ENCODE measurements at regions not wholly inside any gene's neighbourhood (a gene's known extent, or its start where the extent isn't known, plus 50 kb on each side); places are given as distances from the start of the nearest gene placed in this dataset.

GRCh38 chr2:40814616-40815015, 362.7 kb upstream of the SLC8A1 start:
- Mint-ChIP-seq H3K9me3 (ENCODE audit: unreplicated experiment) (no peaks in the 10 kb centered on the region), H3K36me3 (ENCODE audit: low read depth, unreplicated experiment) (no peaks in the 10 kb centered on the region)

GRCh38 chr2:40820319-40820718, 368.4 kb upstream of the SLC8A1 start:
- H3K4me2 ChIP-seq (ENCODE audit: low read length): no peak overlapping the region
- TF ChIP-seq EZH2 (IDR thresholded peaks at IDR 0.05; ENCODE audit: insufficient read depth, low read length): no peak
- TF ChIP-seq CTCF (IDR thresholded peaks at IDR 0.05; ENCODE audit: insufficient read depth, low read depth, low read length): no peak
- no peak overlapping the region for H3K27ac Mint-ChIP-seq (ENCODE audit: unreplicated experiment)

More at GRCh38 chr2:40814616-40815015, 362.7 kb upstream of the SLC8A1 start:
- Histone ChIP-seq H3K79me2 (ENCODE audit: insufficient read depth, low read length) (no peaks in the 10 kb centered on the region), H4K20me1 (ENCODE audit: insufficient read depth, low read length) (no peaks in the 10 kb centered on the region), H3K4me3 (ENCODE audit: insufficient read depth, low read depth, low read length) (no peak overlapping the region), H3K4me1 (ENCODE audit: insufficient read depth, low read length) (no peaks in the 10 kb centered on the region), H3K9ac (ENCODE audit: low read length) (no peak overlapping the region), H3K9me3 (ENCODE audit: insufficient read depth, low read depth, low read length) (no peaks in the 10 kb centered on the region), H3K27me3 (ENCODE audit: insufficient read depth, low read length) (no peaks in the 10 kb centered on the region), H3K4me2 (ENCODE audit: low read length) (no peak overlapping the region), H3K36me3 (ENCODE audit: insufficient read depth, low read length) (no peaks in the 10 kb centered on the region), H2AFZ (ENCODE audit: low read depth, low read length) (no peak overlapping the region), H3K27ac (ENCODE audit: low read depth, low read length) (no peak overlapping the region)
- no peak overlapping the region for H3K4me3 Mint-ChIP-seq (ENCODE audit: unreplicated experiment)
- DNase-seq (ENCODE audit: low read depth) (no peak), FAIRE-seq (no peak)
- H3K27ac Mint-ChIP-seq (ENCODE audit: unreplicated experiment): no peak overlapping the region
- TF ChIP-seq CTCF (IDR thresholded peaks at IDR 0.05; ENCODE audit: insufficient read depth, low read depth, low read length): no peak
- TF ChIP-seq EZH2 (IDR thresholded peaks at IDR 0.05; ENCODE audit: insufficient read depth, low read length): no peak
- no peaks in the 10 kb centered on the region for H3K4me1 Mint-ChIP-seq (ENCODE audit: low read depth, unreplicated experiment)
- no peaks in the 10 kb centered on the region for H3K27me3 Mint-ChIP-seq (ENCODE audit: low read depth, unreplicated experiment)

GRCh38 chr2:40823478-40823877, 371.6 kb upstream of the SLC8A1 start:
- DNase-seq (ENCODE audit: low read depth) (no peak), FAIRE-seq (no peak)
- Mint-ChIP-seq H3K4me1 (ENCODE audit: low read depth, unreplicated experiment) (no peaks in the 10 kb centered on the region), H3K36me3 (ENCODE audit: low read depth, unreplicated experiment) (no peaks in the 10 kb centered on the region), H3K4me3 (ENCODE audit: unreplicated experiment) (no peak overlapping the region), H3K27ac (ENCODE audit: unreplicated experiment) (no peak overlapping the region), H3K27me3 (ENCODE audit: low read depth, unreplicated experiment) (no peaks in the 10 kb centered on the region), H3K9me3 (ENCODE audit: unreplicated experiment) (no peaks in the 10 kb centered on the region)
- Histone ChIP-seq H3K4me1 (ENCODE audit: insufficient read depth, low read length) (no peaks in the 10 kb centered on the region), H3K4me3 (ENCODE audit: insufficient read depth, low read depth, low read length) (no peak overlapping the region), H3K9ac (ENCODE audit: low read length) (no peak overlapping the region), H3K27me3 (ENCODE audit: insufficient read depth, low read length) (no peaks in the 10 kb centered on the region), H3K27ac (ENCODE audit: low read depth, low read length) (no peak overlapping the region), H3K79me2 (ENCODE audit: insufficient read depth, low read length) (no peaks in the 10 kb centered on the region), H4K20me1 (ENCODE audit: insufficient read depth, low read length) (no peaks in the 10 kb centered on the region), H3K9me3 (ENCODE audit: insufficient read depth, low read depth, low read length) (no peaks in the 10 kb centered on the region), H2AFZ (ENCODE audit: low read depth, low read length) (no peak overlapping the region), H3K4me2 (ENCODE audit: low read length) (no peak overlapping the region), H3K36me3 (ENCODE audit: insufficient read depth, low read length) (no peaks in the 10 kb centered on the region)
- TF ChIP-seq EZH2 (IDR thresholded peaks at IDR 0.05; ENCODE audit: insufficient read depth, low read length) (no peak), CTCF (IDR thresholded peaks at IDR 0.05; ENCODE audit: insufficient read depth, low read depth, low read length) (no peak)

More at GRCh38 chr2:40820319-40820718, 368.4 kb upstream of the SLC8A1 start:
- Histone ChIP-seq H3K79me2 (ENCODE audit: insufficient read depth, low read length) (no peaks in the 10 kb centered on the region), H4K20me1 (ENCODE audit: insufficient read depth, low read length) (no peaks in the 10 kb centered on the region), H3K27ac (ENCODE audit: low read depth, low read length) (no peak overlapping the region), H3K4me3 (ENCODE audit: insufficient read depth, low read depth, low read length) (no peak overlapping the region), H3K27me3 (ENCODE audit: insufficient read depth, low read length) (no peaks in the 10 kb centered on the region), H3K36me3 (ENCODE audit: insufficient read depth, low read length) (no peaks in the 10 kb centered on the region), H2AFZ (ENCODE audit: low read depth, low read length) (no peak overlapping the region), H3K9me3 (ENCODE audit: insufficient read depth, low read depth, low read length) (no peaks in the 10 kb centered on the region), H3K9ac (ENCODE audit: low read length) (no peak overlapping the region), H3K4me1 (ENCODE audit: insufficient read depth, low read length) (no peaks in the 10 kb centered on the region)
- Mint-ChIP-seq H3K36me3 (ENCODE audit: low read depth, unreplicated experiment) (no peaks in the 10 kb centered on the region), H3K4me1 (ENCODE audit: low read depth, unreplicated experiment) (no peaks in the 10 kb centered on the region), H3K4me3 (ENCODE audit: unreplicated experiment) (no peak overlapping the region), H3K27me3 (ENCODE audit: low read depth, unreplicated experiment) (no peaks in the 10 kb centered on the region), H3K9me3 (ENCODE audit: unreplicated experiment) (no peaks in the 10 kb centered on the region)
- FAIRE-seq: no peak
- DNase-seq (ENCODE audit: low read depth): no peak

Measured in astrocyte (in vitro differentiated cells and primary cell).